GM12878 (cell line): ENCODE measurements at regions not wholly inside any gene's neighbourhood (a gene's known extent, or its start where the extent isn't known, plus 50 kb on each side); places are given as distances from the start of the nearest gene placed in this dataset.

Source experiments
- ATAC-seq: fragments of 200-7000 bp; cut with Tn5 transposase; 3 replicates; pipeline ENCODE4 v1.9.1; 2020; ENCODE audit warnings: mild to moderate bottlenecking, moderate library complexity
- BruUV-seq: library from RNA; stranded (reverse); fragments of 400-500 nt; replicated peaks from 2 replicates; lab custom pipeline; 2021; lab: Mats Ljungman, UMichigan
- CTCF ChIA-PET: fragments of 300-600 bp; sonication (Branson Sonifier 250); formaldehyde crosslinking; extraction: SDS; loops from one replicate; lab custom pipeline; 2021; ENCODE audit warnings: inconsistent platforms; lab: Yijun Ruan, JAX
- POLR2A ChIA-PET: fragments of 350-600 bp; formaldehyde crosslinking; extraction: SDS; loops from one replicate; lab custom pipeline; 2021; ENCODE audit warnings: inconsistent platforms; lab: Charles Lee
- RAD21 ChIA-PET: fragments of 300-600 bp; sonication (Branson Sonifier 250); formaldehyde crosslinking; loops from one replicate; lab custom pipeline; 2023; ENCODE audit warnings: antibody characterized with exemption; ENCODE audit not compliant: unreplicated experiment; lab: Charles Lee
- SMC1A ChIA-PET: fragments of 300-600 bp; sonication (Branson Sonifier 250); formaldehyde crosslinking; loops from one replicate; lab custom pipeline; 2023; ENCODE audit not compliant: unreplicated experiment, uncharacterized antibody; lab: Charles Lee
- DNase-seq: peaks from one replicate; pipeline ENCODE4 v3.0.0-alpha.2; 2011; ENCODE audit warnings: low read depth, low spot score
- FAIRE-seq: peaks from 3 replicates; lab custom pipeline; 2011; peaks lifted over from hg19 to GRCh38; lab: Jason Lieb, UNC
- H2AFZ ChIP-seq: 2 replicates; pipeline ENCODE4 v1.6.0; 2011; ENCODE audit warnings: low read depth, low read length, control low read depth; ENCODE audit not compliant: control insufficient read depth
- H3K27ac ChIP-seq: 2 replicates; pipeline ENCODE4 v1.5.1; 2011; ENCODE audit warnings: control low read depth; ENCODE audit not compliant: control insufficient read depth, insufficient read depth
- H3K27me3 ChIP-seq, 2 experiments: replicated peaks in 1 of 2; 2 replicates each; pipeline versions ENCODE4 v1.6.0 to v1.6.1; 2011; ENCODE audit warnings: low read length in 1 of 2; ENCODE audit not compliant: control insufficient read depth in 2 of 2, insufficient read depth in 2 of 2
- H3K36me3 ChIP-seq, 2 experiments: 2 replicates each; pipeline ENCODE4 v1.5.1; 2011; ENCODE audit warnings: low read length in 1 of 2; ENCODE audit not compliant: control insufficient read depth in 2 of 2, insufficient read depth in 2 of 2
- H3K4me1 ChIP-seq: 2 replicates; pipeline ENCODE4 v1.6.1; 2011; ENCODE audit warnings: mild to moderate bottlenecking, low read length, moderate library complexity, mixed read lengths; ENCODE audit not compliant: control insufficient read depth, insufficient read depth
- H3K4me2 ChIP-seq: 2 replicates; pipeline ENCODE4 v1.6.0; 2011; ENCODE audit warnings: control low read depth; ENCODE audit not compliant: control insufficient read depth, insufficient read depth
- H3K4me3 ChIP-seq: fragments of 200-600 bp; sonication (generic); 2 replicates; pipeline ENCODE4 v1.5.1; 2016
- H3K79me2 ChIP-seq: 2 replicates; pipeline ENCODE4 v1.6.0; 2011; ENCODE audit warnings: low read length; ENCODE audit not compliant: control insufficient read depth, insufficient read depth
- H3K9ac ChIP-seq: 2 replicates; pipeline ENCODE4 v1.8.0; 2011; ENCODE audit warnings: low read length, control low read depth, mixed read lengths; ENCODE audit not compliant: control insufficient read depth, insufficient read depth
- H3K9me3 ChIP-seq: replicated peaks from 3 replicates; pipeline ENCODE4 v1.5.1; 2011; ENCODE audit warnings: mild to moderate bottlenecking, low read length; ENCODE audit not compliant: control insufficient read depth, insufficient read depth
- H4K20me1 ChIP-seq: 2 replicates; pipeline ENCODE4 v1.6.0; 2011; ENCODE audit not compliant: control insufficient read depth, insufficient read depth
- BHLHE40 ChIP-seq, 2 experiments: fragments of 450-650 bp in 1 of 2; IDR thresholded peaks; 2 replicates each; pipeline ENCODE4 v1.6.1; 2011 to 2017; ENCODE audit warnings: low read depth in 2 of 2, borderline replicate concordance in 1 of 2, improper control_type of control experiment in 1 of 2, low read length in 1 of 2, mild to moderate bottlenecking in 1 of 2
- IKZF2 ChIP-seq, 2 experiments: fragments of 450-650 bp; IDR thresholded peaks; 2 replicates each; pipeline ENCODE4 v1.6.1; 2017; ENCODE audit warnings: mild to moderate bottlenecking in 2 of 2, moderate library complexity in 2 of 2
- JUNB ChIP-seq: IDR thresholded peaks from 2 replicates; pipeline ENCODE4 v1.6.1; 2016; ENCODE audit warnings: antibody characterized with exemption, mild to moderate bottlenecking
- JUND ChIP-seq: IDR thresholded peaks from 2 replicates; pipeline ENCODE4 v1.6.1; 2012; ENCODE audit warnings: low read depth, mild to moderate bottlenecking, low read length, improper control_type of control experiment, moderate library complexity
- MEF2A ChIP-seq: IDR thresholded peaks from 2 replicates; pipeline ENCODE4 v1.6.1; 2011; ENCODE audit warnings: low read depth, mild to moderate bottlenecking, low read length, moderate library complexity; ENCODE audit not compliant: insufficient read depth
- NR2C1 ChIP-seq: fragments of 450-650 bp; IDR thresholded peaks from 2 replicates; pipeline ENCODE4 v1.6.1; 2017; ENCODE audit warnings: antibody characterized with exemption, mild to moderate bottlenecking, moderate library complexity
- RUNX3 ChIP-seq: IDR thresholded peaks from 2 replicates; pipeline ENCODE4 v1.6.1; 2012; ENCODE audit warnings: low read length, inconsistent platforms
- SPI1 ChIP-seq: IDR thresholded peaks from 2 replicates; pipeline ENCODE4 v1.6.1; 2011; ENCODE audit warnings: low read depth, mild to moderate bottlenecking, low read length, moderate library complexity, borderline replicate concordance; ENCODE audit not compliant: insufficient read depth
- SRF ChIP-seq, 2 experiments: IDR thresholded peaks; 2 replicates each; pipeline ENCODE4 v1.6.1; 2011; ENCODE audit warnings: low read depth in 2 of 2, low read length in 2 of 2, mild to moderate bottlenecking in 1 of 2, moderate library complexity in 1 of 2
- WGBS: methylation state at CpG from one replicate; pipeline ENCODE4 v1.1.6; 2016; ENCODE audit warnings: low lambda C conversion rate; ENCODE audit not compliant: insufficient replicate concordance, insufficient coverage; ENCODE audit errors: missing lambda C conversion rate; 5-methylcytosine and 5-hydroxymethylcytosine counted together
- in situ Hi-C: fragments of 300-500 bp; cut with MboI; formaldehyde crosslinking; loops from 9 replicates; pipeline ENCODE4 v1.14.3; 2018; ENCODE audit warnings: mixed read lengths
- intact Hi-C: fragments of 100-400 bp; cut with micrococcal nuclease; formaldehyde crosslinking; loops from one replicate; pipeline ENCODE4 v1.14.2; 2022; ENCODE audit not compliant: unreplicated experiment
- TF ChIP-seq, protein P1 (sequence below): fragments of 450-650 bp; IDR thresholded peaks from 2 replicates; pipeline ENCODE4 v1.6.1; 2017; ENCODE audit warnings: mild to moderate bottlenecking, low read depth, inconsistent platforms; ENCODE audit not compliant: poor library complexity, severe bottlenecking
- TF ChIP-seq, protein P2 (sequence below): IDR thresholded peaks from 2 replicates; pipeline ENCODE4 v1.6.1; 2012; ENCODE audit warnings: low read depth, low read length, improper control_type of control experiment
- TF ChIP-seq, protein P3 (sequence below): fragments of 450-650 bp; IDR thresholded peaks from 2 replicates; pipeline ENCODE4 v1.6.1; 2017; ENCODE audit warnings: antibody characterized with exemption, mild to moderate bottlenecking, moderate library complexity
- TF ChIP-seq, protein P4 (sequence below): fragments of 450-650 bp; IDR thresholded peaks from 2 replicates; pipeline ENCODE4 v1.6.1; 2017; ENCODE audit warnings: low read depth, mild to moderate bottlenecking, moderate library complexity

DNA sequence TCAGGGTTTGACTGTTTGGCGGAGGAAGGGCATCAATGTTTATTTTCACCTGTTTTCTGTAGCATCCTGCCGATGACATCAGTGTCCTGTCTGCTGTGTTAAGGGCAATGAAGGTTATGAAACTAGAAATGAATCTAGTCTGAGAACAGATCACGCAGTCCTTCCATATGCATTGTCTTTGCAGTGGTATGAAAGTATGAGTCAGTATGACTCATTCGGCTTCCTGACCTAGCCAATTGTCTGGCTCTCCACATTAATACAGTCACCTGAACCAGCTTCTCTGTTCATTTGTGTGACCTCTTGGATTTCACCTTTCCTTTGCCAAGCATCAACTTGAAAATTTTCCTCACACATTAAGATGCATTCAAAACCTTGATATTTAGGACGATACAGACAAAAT lies 353.8 kb downstream of the RND3 start (continued):
- TF ChIP-seq, protein P1, sequence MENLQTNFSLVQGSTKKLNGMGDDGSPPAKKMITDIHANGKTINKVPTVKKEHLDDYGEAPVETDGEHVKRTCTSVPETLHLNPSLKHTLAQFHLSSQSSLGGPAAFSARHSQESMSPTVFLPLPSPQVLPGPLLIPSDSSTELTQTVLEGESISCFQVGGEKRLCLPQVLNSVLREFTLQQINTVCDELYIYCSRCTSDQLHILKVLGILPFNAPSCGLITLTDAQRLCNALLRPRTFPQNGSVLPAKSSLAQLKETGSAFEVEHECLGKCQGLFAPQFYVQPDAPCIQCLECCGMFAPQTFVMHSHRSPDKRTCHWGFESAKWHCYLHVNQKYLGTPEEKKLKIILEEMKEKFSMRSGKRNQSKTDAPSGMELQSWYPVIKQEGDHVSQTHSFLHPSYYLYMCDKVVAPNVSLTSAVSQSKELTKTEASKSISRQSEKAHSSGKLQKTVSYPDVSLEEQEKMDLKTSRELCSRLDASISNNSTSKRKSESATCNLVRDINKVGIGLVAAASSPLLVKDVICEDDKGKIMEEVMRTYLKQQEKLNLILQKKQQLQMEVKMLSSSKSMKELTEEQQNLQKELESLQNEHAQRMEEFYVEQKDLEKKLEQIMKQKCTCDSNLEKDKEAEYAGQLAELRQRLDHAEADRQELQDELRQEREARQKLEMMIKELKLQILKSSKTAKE = peak; percentile 94
- TF ChIP-seq JUNB (peak; percentile 93), JUND (peak; percentile 74), SPI1 (no peak), SRF (IDR thresholded peaks at IDR 0.05; ENCODE audit: low read depth in 2 of 2, low read length in 2 of 2) (0 out of 4 replicates have a peak, but pooled peaks of 1 of the 2 experiments have one; percentile 33), MEF2A (no peak), RUNX3 (peak; percentile 74)
- TF ChIP-seq, protein P2, sequence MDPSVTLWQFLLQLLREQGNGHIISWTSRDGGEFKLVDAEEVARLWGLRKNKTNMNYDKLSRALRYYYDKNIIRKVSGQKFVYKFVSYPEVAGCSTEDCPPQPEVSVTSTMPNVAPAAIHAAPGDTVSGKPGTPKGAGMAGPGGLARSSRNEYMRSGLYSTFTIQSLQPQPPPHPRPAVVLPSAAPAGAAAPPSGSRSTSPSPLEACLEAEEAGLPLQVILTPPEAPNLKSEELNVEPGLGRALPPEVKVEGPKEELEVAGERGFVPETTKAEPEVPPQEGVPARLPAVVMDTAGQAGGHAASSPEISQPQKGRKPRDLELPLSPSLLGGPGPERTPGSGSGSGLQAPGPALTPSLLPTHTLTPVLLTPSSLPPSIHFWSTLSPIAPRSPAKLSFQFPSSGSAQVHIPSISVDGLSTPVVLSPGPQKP = no peak

DNA sequence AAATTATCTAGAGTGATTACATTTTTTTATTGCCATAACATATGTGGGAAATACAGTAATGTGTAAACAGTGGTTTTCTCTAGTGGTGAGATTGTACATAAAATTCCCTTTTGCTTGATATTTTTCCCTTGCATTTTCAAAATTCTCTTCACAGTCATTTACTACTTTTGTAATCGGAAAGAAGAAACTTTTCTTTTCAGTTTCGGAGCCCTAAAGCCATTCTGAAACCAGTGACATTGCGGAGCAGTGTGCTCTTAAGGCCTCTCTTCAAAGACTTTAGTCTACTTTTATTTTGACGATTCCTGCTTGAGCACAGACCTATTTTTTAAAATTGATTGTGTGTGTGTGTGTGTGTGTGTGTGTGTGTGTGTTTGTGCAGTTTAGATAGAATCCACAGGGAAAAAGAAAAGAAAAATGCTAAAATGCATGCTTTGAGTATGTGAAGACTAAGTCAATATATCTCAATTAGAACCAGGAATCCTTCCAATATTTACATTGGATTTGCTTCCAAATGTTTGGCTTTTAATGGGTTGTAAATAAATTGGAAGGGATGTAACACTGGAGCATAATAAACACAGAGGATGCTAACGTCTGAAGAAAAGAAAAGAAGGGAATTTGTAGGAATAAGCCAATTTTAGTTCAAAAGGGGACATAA lies 357.4 kb downstream of the RND3 start:
- no peaks in the 10 kb centered on the region; the same call in 1 of the 2 replicates for H3K4me1 ChIP-seq
- peak; percentile 10; the same call in 2 of the 3 replicates for ATAC-seq
- SMC1A ChIA-PET = no interaction called here
- H3K4me3 ChIP-seq = no peak overlapping the region
- no TSS peak for BruUV-seq
- CTCF ChIA-PET = interaction anchor here (1.4 kb wide), 1 partner anchor 11 kb away, joined by 3 read pairs; no protein-coding TSS in a partner anchor
- intact Hi-C loops = loop anchor here (5.0 kb wide), 2 partner anchors 342 to 357 kb away; partner anchors contain the start of gene RND3
- H3K27ac ChIP-seq = no peak overlapping the region
- POLR2A ChIA-PET = no interaction called here
- RAD21 ChIA-PET = no interaction called here
- no peak overlapping the region for H3K9ac ChIP-seq
- FAIRE-seq = no peak
- H4K20me1 ChIP-seq = no peaks in the 10 kb centered on the region
- H3K79me2 ChIP-seq = no peaks in the 10 kb centered on the region
- in situ Hi-C loops = no loop called here
- 31% methylated on average over 5 of the region's 5 CpGs for WGBS
- no peaks in the 10 kb centered on the region for H3K27me3 ChIP-seq
- DNase-seq = no peak
- no peaks in the 10 kb centered on the region for H3K36me3 ChIP-seq
- no peaks in the 10 kb centered on the region; the same call in 1 of the 3 replicates for H3K9me3 ChIP-seq
- no peak overlapping the region for H2AFZ ChIP-seq
- H3K4me2 ChIP-seq = no peak overlapping the region
- TF ChIP-seq IKZF2 (IDR thresholded peaks at IDR 0.05) = peak; percentile 32 to 39; a peak in 2 of 4 replicates
- peak; percentile 41 to 45; a peak in 2 of 4 replicates for TF ChIP-seq BHLHE40 (IDR thresholded peaks at IDR 0.05; ENCODE audit: borderline replicate concordance in 1 of 2, low read depth in 2 of 2, low read length in 1 of 2)
- TF ChIP-seq, protein P3, sequence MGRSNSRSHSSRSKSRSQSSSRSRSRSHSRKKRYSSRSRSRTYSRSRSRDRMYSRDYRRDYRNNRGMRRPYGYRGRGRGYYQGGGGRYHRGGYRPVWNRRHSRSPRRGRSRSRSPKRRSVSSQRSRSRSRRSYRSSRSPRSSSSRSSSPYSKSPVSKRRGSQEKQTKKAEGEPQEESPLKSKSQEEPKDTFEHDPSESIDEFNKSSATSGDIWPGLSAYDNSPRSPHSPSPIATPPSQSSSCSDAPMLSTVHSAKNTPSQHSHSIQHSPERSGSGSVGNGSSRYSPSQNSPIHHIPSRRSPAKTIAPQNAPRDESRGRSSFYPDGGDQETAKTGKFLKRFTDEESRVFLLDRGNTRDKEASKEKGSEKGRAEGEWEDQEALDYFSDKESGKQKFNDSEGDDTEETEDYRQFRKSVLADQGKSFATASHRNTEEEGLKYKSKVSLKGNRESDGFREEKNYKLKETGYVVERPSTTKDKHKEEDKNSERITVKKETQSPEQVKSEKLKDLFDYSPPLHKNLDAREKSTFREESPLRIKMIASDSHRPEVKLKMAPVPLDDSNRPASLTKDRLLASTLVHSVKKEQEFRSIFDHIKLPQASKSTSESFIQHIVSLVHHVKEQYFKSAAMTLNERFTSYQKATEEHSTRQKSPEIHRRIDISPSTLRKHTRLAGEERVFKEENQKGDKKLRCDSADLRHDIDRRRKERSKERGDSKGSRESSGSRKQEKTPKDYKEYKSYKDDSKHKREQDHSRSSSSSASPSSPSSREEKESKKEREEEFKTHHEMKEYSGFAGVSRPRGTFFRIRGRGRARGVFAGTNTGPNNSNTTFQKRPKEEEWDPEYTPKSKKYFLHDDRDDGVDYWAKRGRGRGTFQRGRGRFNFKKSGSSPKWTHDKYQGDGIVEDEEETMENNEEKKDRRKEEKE = no peak
- no peak for TF ChIP-seq NR2C1
- TF ChIP-seq, protein P4, sequence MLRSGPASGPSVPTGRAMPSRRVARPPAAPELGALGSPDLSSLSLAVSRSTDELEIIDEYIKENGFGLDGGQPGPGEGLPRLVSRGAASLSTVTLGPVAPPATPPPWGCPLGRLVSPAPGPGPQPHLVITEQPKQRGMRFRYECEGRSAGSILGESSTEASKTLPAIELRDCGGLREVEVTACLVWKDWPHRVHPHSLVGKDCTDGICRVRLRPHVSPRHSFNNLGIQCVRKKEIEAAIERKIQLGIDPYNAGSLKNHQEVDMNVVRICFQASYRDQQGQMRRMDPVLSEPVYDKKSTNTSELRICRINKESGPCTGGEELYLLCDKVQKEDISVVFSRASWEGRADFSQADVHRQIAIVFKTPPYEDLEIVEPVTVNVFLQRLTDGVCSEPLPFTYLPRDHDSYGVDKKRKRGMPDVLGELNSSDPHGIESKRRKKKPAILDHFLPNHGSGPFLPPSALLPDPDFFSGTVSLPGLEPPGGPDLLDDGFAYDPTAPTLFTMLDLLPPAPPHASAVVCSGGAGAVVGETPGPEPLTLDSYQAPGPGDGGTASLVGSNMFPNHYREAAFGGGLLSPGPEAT = peak; percentile 59
